Breast epithelium (tissue), 4 donors: ENCODE measurements at regions not wholly inside any gene's neighbourhood (a gene's known extent, or its start where the extent isn't known, plus 50 kb on each side); places are given as distances from the start of the nearest gene placed in this dataset.

Experiments used
- DNase-seq, 2 donors: peaks; one replicate each; pipeline ENCODE4 v3.0.0-alpha.2; 2019; ENCODE audit warnings: low spot score in 2 of 2
- H3K27ac ChIP-seq, 2 donors: fragments of 200-600 bp; sonication (generic) in 1 of 2; one replicate each; pipeline ENCODE4 v1.5.1; 2016 to 2019; ENCODE audit warnings: mild to moderate bottlenecking in 1 of 2
- H3K27me3 ChIP-seq, 2 donors: fragments of 200-600 bp; sonication (generic) in 1 of 2; one replicate each; pipeline versions ENCODE4 v1.5.1 to v1.6.0; 2017 to 2019; ENCODE audit warnings: control low read depth in 1 of 2, mild to moderate bottlenecking in 1 of 2
- H3K36me3 ChIP-seq: fragments of 200-600 bp; one replicate; pipeline ENCODE4 v1.5.1; 2019
- H3K4me1 ChIP-seq, 2 donors: fragments of 200-600 bp; sonication (generic); one replicate each; pipeline ENCODE4 v1.5.1; 2016 to 2019; ENCODE audit warnings: control low read depth in 1 of 2
- H3K4me3 ChIP-seq, 3 donors: fragments of 200-600 bp; sonication (generic); 1 replicate in 2 of 3; 2 replicates in 1 of 3; pipeline ENCODE4 v1.5.1; 2016 to 2019; ENCODE audit warnings: mild to moderate bottlenecking in 3 of 3, moderate library complexity in 2 of 3
- H3K9me3 ChIP-seq, 2 donors: fragments of 200-600 bp; sonication (generic) in 1 of 2; one replicate each; pipeline ENCODE4 v1.5.1; 2016 to 2019; ENCODE audit warnings: control low read depth in 1 of 2
- CTCF ChIP-seq, 3 donors: fragments of 450-650 bp; IDR thresholded peaks; one replicate each; pipeline ENCODE4 v1.5.1; 2016 to 2017; ENCODE audit warnings: antibody characterized with exemption in 3 of 3, mild to moderate bottlenecking in 3 of 3, moderate library complexity in 3 of 3
- POLR2A ChIP-seq: fragments of 450-650 bp; IDR thresholded peaks from one replicate; pipeline ENCODE4 v1.6.1; 2016; ENCODE audit warnings: antibody characterized with exemption, mild to moderate bottlenecking, moderate library complexity
- POLR2AphosphoS5 ChIP-seq, 3 donors: sonication (generic); formaldehyde crosslinking; IDR thresholded peaks; one replicate each; pipeline ENCODE4 v1.6.1; 2017; ENCODE audit warnings: antibody characterized with exemption in 3 of 3
- intact Hi-C: fragments of 100-400 bp; cut with DNase I; formaldehyde crosslinking; loops from one replicate; pipeline ENCODE4 v1.15.1; 2023; ENCODE audit warnings: low total_unique reads

DNA sequence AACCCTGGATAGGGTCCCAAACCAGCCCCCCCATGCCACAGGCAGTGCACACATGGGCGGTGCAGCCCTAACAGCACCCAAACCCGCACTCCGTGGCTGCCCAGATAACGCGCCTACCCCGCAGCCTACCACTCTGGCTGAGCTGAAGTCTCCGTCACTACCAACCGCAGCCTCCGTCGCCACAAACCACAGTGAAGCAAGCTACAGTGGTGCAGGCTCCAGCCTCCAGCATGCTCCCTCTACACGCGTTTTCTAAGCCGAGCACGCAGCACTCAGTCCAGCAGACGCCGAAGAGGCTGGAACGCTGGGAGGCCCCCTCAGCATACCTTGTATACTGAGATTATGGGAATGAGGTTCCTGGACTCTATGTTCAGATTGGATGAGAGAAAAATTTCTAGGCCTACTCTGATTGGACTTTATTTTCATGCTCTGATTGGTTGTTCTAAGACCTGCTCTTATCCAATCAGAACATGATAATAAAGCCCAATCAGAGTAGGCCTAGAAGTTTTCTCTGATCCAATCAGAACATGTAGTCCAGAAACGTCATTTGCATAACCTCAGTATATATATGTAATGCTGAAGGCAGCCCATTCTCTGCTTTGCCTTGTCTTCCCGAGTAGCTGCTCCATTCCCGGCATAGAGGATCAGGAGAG is 56.7 kb upstream of the C1QTNF9B start:
- no peaks in the 10 kb centered on the region for H3K4me1 ChIP-seq
- H3K9me3 ChIP-seq, result no peaks in the 10 kb centered on the region
- intact Hi-C loops, result no loop called here
- H3K27ac ChIP-seq, result no peak overlapping the region
- no peak overlapping the region for H3K4me3 ChIP-seq
- TF ChIP-seq POLR2A (no peak), POLR2AphosphoS5 (IDR thresholded peaks at IDR 0.05) (no peak), CTCF (IDR thresholded peaks at IDR 0.05) (no peak)
- H3K27me3 ChIP-seq, result no peaks in the 10 kb centered on the region
- DNase-seq, result no peak
- no peaks in the 10 kb centered on the region for H3K36me3 ChIP-seq

DNA sequence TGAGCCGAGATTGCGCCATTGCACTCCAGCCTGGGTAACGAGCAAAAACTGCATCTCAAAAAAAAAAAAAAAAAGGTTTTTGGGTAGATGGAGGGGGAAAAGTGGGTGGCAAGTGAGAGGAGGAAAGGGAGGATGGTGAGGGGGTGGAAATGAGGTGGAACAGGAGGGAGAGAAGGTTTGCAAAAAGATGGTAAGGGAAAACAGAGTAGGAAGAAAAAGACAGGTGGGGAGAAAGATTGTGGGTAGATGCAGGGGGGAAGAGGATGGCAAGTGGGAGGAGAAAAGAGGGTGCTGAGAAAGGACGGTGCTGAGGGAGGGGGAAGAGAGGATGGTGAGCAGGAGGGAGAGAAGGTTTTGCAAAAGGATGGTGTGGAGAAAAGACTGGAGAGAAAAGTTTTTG is 57.8 kb upstream of the C1QTNF9B start:
- intact Hi-C loops, result no loop called here
- Histone ChIP-seq H3K4me1 (no peaks in the 10 kb centered on the region), H3K9me3 (no peaks in the 10 kb centered on the region), H3K27me3 (no peaks in the 10 kb centered on the region), H3K27ac (no peak overlapping the region), H3K4me3 (no peak overlapping the region), H3K36me3 (no peaks in the 10 kb centered on the region)
- TF ChIP-seq CTCF (IDR thresholded peaks at IDR 0.05) (no peak), POLR2AphosphoS5 (IDR thresholded peaks at IDR 0.05) (no peak), POLR2A (no peak)
- no peak for DNase-seq

GRCh38 chr13:23956106-23956505 is 58.8 kb upstream of the C1QTNF9B start:
- DNase-seq, result no peak
- intact Hi-C loops, result no loop called here
- Histone ChIP-seq H3K27me3 (no peaks in the 10 kb centered on the region), H3K9me3 (no peaks in the 10 kb centered on the region), H3K27ac (no peak overlapping the region), H3K4me1 (no peaks in the 10 kb centered on the region), H3K4me3 (no peak overlapping the region), H3K36me3 (no peaks in the 10 kb centered on the region)
- TF ChIP-seq POLR2AphosphoS5 (IDR thresholded peaks at IDR 0.05), result no peak
- TF ChIP-seq POLR2A, result no peak
- TF ChIP-seq CTCF (IDR thresholded peaks at IDR 0.05), result no peak

GRCh38 chr13:23957981-23958380 is 60.7 kb upstream of the C1QTNF9B start:
- no peaks in the 10 kb centered on the region for H3K4me1 ChIP-seq
- no peak for DNase-seq
- no peaks in the 10 kb centered on the region for H3K27me3 ChIP-seq
- TF ChIP-seq POLR2A, result no peak
- no peak for TF ChIP-seq CTCF (IDR thresholded peaks at IDR 0.05)
- TF ChIP-seq POLR2AphosphoS5 (IDR thresholded peaks at IDR 0.05), result no peak
- H3K9me3 ChIP-seq, result no peaks in the 10 kb centered on the region
- H3K36me3 ChIP-seq, result no peaks in the 10 kb centered on the region
- H3K4me3 ChIP-seq, result no peak overlapping the region
- intact Hi-C loops, result no loop called here
- H3K27ac ChIP-seq, result no peak overlapping the region

DNA sequence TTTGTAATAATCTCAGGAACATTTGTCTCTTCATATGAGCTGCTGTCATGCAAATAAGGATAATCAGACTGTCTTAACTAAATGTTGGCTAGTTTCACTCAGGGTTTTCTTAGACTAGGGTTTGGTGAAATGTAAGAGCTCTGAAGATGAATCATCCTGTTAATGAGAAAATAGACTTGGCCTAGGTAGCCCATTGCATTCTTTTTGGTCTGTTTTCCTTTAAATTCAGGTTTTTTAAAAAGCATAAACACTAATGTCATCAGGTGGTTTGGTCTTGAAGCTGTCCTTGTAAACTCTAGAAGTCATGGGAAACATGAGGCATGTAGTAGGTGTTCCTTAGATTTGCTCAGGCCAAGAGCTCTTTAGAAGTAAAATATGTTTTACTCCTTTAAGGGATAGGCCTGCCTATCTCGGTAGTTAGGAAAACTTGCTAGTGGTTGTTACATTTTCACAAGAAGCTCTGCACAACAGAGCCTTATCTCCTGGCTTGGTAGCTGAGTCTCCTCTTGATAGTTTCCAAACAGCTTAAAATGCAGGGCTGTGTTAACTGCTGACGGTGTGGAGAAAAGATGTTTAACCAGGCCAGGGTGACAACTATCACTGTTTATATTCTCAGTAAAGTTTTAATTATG is 62.0 kb upstream of the C1QTNF9B start:
- Histone ChIP-seq H3K4me3 (no peak overlapping the region), H3K27me3 (no peaks in the 10 kb centered on the region), H3K27ac (no peak overlapping the region), H3K4me1 (no peaks in the 10 kb centered on the region), H3K9me3 (no peaks in the 10 kb centered on the region), H3K36me3 (no peaks in the 10 kb centered on the region)
- DNase-seq, result no peak
- TF ChIP-seq POLR2A (no peak), CTCF (IDR thresholded peaks at IDR 0.05) (no peak), POLR2AphosphoS5 (IDR thresholded peaks at IDR 0.05) (no peak)
- intact Hi-C loops, result no loop called here
